HG02763 (cell line): ENCODE measurements at regions not wholly inside any gene's neighbourhood (a gene's known extent, or its start where the extent isn't known, plus 50 kb on each side); places are given as distances from the start of the nearest gene placed in this dataset.

Experiments
- ATAC-seq: cut with Tn5 transposase; IDR thresholded peaks from one replicate; pipeline ENCODE4 v1.9.1; 2021; ENCODE audit warnings: mild to moderate bottlenecking, moderate library complexity; ENCODE audit not compliant: unreplicated experiment

DNA sequence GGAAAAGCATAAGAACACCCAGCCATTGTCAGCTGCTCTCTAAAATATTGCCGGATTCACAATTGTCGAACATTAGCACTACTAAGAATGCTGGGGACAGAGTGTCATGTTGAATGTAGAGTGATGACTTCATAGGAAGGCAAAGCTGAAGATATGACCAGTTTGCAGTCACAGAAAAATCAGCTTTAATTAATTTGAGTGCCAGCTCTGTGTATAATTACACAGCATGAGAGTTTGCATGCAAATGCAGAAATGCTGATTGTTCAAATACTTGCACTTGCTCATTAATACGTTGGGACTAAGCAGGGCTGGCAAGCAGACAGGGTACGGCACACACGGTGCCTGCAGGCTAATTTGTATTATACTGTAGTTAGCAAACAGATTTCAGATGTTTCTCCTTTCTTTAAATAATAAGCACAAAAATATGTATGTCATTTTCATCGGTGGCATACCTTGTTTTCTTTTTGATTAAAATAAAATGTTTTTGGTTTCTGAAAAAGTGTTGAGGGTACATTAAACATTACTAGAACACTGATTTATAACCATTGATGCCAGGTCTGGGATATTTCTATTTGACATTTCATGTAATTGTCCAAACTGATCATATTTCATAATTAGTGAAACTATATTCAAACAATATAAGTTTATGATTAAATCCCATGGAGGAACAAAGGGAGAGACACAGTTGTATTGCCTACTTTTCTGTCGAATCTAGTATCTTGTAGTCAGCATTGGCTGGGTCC, 99.8 kb upstream of the ADGRL2 start:
- no peak for ATAC-seq

DNA sequence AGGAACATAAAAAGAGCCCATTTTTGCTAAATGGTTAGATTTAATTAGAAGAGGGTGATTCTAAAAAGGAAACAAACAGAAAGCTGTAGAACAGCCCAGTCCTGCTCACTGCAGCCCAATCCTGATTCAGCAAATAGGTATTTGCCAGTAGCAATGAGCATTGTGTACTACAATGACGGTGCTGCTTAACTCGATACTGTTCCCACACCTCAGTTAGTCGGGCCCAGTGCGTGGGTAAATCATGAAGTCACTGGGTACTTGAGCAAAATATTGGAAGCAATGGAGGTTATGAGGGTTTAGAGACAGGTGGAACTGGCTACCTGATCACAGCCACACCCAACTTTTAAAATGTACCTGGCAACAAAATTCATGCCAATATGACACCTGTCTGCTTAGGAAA, 101.5 kb upstream of the ADGRL2 start:
- no peak for ATAC-seq

DNA sequence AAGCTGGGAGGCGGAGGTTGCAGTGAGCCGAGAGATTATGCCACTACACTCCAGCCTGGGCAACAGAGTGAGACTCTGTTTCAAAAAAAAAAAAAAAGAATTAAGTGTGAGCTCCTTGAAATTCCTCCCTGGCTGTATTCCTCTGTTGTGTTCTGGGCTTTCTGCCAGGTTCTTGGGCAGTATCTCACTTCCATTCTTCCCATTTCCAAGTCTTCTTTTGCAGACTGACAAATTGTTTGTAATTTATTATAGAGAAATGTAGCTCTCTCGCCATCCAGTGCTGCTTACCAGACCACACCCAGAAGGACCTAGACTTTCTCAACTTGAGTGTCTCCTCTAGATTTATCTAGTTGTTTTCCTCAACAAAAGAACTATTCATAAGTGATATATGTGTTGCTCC, 105.0 kb upstream of the ADGRL2 start:
- ATAC-seq: no peak

DNA sequence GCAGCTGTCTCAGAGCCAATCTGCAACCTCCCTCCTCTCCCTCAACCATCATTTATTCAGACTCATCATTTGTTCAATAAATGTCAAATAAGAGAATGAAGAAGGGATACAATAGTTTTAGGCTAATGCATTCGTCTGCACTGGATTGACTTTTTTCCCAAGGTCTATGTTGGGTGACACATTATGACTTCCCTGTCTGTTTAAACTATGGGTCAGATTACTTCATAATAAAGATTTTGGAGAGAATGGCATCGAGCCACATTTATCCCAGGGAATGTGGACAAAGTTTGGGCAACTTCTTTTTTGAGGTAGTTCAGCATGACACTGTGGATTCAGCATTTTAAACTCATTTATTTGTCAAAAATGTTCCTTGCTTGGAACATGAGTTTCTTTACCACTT, 107.4 kb upstream of the ADGRL2 start:
- ATAC-seq: no peak

DNA sequence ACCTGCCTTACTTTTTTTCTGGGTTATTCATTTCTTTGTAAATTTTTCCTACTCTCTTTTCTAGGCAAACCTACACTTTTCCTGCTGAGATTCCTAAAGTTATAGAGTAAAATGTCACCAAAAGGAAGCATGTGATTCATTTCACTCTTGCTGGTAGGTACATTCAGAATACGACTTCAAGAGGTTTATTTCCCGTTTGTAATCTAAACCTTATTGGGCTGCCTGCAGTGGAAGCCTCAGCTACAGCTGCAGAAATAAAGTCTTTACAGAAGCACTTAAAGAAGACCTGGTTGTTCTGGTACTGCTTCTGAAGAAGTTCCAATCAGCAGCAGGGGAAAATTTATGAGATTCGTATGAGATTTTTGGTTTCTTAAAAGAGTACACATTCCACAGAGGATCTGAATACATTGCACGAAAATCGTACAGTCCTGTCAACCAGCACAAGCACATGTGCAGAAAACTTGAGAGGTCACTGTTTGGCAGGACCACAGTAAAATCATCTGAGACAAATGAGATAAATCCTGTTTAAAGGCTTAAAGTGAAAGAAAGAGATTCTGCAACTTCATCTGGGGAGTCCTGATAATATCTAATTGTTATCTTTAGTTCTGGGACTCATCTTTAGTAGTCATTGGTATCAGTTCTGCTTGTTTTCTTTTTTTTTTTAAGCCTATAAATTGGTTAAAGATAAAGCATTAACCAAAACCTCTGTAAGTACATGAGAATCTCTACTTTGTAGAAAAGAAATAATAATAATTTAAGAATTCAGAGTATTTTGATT, 109.9 kb upstream of the ADGRL2 start:
- no peak for ATAC-seq

DNA sequence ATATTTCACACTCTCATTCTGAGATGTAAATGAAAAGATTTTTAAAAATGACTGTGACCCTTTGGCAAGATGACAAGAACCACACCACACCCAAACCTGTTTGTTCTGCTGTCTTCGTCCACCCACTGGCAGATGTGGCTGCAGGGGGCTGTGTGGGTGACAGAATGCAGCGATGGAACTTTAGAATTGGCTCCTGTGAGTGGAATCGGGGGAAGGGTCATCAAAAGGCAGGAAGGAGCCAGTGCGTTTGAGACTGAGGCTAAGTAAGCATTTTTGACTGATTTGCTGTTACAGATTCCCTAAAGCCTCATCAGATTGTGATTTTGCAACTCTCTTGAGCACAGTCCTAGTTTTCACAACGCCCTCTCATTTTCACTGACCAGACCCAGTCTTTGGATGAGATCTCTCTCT, 111.2 kb upstream of the ADGRL2 start:
- ATAC-seq: no peak

DNA sequence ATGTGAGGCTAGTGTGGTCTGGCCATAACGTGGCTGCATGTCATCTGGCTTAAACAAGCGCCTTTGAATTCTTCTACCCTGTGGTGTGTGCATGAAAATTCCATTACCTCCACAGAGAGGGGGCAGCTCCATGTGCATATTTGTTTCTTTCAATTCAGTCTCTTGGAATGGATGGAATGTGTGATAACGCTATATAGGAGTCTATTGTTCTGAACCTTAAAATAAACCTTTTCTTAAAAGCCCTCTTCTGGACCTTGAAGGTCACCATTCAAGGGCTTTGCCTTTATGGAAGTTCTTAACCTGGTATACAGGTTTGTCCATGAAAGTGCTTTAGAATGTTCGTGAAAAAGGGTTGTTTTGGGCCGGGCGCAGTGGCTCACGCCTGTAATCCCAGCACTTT, 118.2 kb upstream of the ADGRL2 start:
- no peak for ATAC-seq

DNA sequence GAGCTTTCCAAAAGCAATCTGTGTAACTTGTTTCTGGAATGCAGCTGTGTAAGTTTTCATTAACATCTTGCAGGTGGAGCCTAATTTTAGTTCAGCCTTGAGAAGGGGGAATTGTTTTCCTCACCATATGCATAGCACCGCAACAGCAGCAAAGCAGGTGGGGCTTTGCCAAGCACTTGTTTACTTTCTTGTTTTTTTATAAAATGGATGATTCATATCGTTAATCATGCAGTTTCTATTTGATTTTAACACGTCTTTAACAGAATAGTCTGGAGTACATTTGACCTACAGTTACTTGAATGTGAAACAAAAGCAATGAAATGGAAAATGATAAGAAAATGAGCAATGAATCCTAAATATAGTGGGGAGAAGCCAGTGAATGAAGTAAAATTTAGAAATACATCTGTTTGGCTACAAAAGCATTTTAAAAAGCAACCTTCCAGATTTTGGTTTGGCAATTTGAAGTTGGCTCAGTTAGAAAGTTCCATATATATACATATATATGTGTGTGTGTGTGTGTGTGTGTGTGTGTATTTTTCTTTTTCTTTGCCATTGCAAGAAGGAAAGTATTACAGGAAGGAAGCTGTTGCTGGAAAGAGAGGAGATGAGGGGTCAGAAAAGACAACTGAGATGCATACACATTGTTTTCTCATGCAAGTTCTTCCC, 119.0 kb upstream of the ADGRL2 start:
- ATAC-seq: no peak

DNA sequence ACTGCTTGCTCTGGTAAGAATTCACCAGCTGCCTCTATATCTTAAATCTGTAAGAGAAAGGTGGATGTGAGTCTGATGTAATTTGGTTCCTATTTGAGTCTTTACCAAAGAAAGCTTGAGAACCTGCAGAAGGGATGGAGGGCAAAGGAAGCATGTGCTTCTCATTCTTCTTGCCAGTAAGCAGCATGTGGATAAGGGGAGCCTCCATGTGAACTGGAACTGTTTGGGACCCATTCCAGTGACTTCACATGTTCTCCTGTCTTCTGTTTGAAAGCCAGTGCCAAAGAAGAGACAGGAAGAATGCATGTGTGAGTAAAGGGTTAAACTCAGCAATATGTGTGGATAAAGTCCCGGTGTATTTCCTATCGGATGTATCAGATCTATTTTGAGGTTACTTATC, 119.6 kb upstream of the ADGRL2 start:
- ATAC-seq: no peak

DNA sequence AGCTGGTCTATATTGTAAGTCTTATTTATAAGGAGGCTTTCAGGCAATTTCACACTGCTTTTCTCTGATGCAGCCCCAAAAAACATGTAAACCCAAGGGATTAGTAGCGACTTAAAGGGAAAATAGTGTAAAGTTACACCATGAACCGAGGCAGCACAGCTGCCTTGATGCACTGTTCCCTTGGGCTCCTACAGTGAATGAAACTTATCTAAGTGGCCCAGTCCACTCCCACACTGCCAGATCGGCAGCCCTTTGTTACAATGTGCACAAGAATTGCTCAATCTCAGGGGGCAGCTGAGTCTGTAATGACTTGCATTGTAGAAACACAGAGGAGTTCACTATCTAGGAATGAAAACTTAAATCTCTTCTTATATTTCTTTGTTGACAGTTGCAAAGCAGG, 120.8 kb upstream of the ADGRL2 start:
- no peak for ATAC-seq

DNA sequence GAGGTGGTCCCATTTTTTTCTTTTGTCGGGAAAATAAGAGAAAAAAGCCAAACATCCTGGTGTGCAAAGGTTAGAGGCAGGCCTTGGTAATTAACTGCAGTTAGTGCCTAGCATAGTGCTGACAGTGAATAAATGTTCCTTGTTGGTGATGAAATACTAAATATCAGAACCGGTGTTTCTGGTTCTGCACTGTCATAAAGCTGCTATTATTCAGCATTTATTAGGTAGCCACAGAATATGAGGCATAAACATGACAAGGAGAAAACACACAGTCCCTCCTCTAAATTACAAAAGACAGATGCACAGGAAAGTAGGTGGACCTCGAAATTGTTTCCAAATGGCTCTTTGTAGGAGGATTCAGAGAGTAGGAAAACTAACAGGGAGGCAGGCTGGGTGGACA, 122.0 kb upstream of the ADGRL2 start:
- ATAC-seq: no peak

DNA sequence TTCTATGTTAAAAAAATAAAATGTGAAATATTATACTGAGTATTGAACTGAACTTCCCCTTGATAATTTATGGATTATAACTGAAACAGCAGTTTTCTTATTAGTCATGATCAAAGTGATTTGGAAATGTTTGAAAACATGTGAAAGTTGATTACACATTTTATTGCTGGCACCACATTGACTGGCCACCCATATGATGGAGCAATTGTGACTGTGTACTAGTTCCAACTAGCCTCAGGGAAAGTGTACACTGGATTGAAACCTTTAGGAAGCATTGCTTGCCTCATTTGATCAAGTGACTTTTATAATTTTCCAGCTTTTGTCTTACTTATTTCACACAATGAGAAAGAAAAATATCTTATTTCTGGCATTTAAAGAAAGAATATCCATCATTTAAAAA, 128.0 kb upstream of the ADGRL2 start:
- no peak for ATAC-seq

DNA sequence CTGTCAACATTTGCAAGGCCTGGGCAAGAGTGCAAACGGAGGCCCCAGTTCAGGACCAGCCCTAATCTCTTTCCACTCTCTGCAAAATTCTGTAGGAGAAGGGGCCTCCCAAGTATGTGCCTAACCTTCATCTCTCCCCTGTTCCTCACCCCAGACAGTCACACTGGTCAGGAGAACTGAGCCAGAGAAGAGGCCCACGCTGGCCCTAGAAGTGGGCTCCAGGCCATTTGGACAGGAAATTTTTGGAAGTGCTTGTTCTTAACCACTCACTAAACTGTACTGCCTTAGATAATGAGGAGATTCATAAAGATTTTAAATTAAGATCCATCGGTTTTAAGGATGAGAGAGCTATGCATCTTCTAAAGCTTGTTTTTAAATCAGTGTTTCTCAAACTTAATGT, 129.7 kb upstream of the ADGRL2 start:
- no peak for ATAC-seq

DNA sequence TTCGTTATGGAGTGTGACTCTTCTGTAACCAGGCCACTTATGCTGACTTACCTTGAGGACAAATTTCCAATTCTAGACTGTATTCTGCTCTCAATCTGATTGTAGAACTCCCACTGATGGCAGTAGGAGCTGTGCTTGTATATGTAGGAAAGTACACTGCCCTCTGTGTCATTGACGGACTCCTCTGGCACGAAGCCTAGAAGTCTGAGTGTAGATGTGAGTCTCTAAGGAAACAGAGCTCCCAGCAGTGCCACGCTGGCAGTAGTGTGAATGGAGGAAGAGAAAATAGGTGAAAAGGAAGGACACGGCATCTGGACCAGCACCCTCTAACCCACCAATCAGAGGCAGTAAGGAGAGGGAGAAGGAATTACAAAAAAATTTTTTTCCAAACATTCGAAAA, 130.4 kb upstream of the ADGRL2 start:
- no peak for ATAC-seq

DNA sequence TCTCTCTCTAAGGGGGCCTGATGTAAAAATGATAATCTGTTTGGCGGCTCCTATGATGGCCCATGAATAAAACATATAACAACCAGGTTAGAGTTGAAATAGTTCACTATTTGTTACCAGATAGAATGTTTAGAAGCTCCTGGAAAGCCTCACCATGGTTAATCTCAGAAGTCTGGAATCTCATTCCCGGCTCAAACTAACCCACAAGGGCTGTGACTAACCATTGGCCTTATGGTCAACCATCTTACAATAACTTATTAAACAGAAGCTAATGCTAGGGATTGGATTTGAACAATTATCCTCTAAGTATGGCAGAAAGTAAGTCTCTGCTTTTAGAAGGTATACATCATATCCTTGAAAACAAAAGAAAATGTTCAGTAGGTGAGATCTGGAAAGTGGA, 134.1 kb upstream of the ADGRL2 start:
- no peak for ATAC-seq

DNA sequence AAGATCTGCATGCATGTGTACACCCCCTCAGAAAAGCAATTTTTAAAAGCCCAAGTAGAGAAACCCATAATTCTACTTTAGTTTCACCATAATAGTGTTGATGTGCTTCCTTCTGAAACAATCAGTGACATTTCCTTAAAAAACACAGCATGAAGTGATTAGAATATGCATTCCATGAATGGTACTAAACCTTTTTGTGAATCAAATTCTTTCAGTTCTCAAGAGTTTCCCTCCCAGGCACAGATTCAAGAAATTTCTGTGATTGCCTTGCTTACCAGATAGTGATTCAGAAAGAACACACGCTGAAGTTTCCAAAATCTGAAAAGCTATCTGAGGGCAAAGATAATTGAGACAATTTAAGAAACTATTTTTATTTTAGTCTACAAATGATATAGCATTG, 136.4 kb upstream of the ADGRL2 start:
- ATAC-seq: no peak

DNA sequence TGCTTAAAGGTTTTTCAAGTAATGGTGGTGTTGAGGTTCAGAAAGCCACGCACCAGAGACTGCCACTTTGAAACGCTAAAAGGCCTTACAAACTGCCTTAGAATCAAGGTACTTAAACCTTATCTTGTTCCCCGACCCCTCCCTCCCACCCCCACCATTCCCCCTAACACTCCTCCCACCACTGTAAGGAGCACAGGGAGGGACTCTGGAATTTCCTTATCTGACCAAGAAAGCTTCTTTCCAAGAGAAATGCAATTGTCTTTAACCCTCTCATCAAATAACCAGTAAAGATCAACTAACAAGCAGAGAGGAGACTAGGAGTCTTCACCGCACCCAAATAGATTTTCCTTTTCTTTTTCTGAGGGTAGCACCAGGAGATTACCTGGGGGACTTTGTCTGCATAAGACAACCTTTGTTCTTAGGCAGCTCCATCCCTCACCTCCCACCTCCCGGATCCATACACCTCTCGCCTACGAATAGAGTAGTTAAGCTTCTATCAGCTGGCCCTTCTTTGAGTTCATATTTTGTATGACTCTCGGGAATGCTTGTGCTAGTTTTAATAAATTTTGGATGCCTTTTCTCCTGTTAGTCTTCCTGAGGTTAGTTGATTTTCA, 137.7 kb upstream of the ADGRL2 start:
- no peak for ATAC-seq

DNA sequence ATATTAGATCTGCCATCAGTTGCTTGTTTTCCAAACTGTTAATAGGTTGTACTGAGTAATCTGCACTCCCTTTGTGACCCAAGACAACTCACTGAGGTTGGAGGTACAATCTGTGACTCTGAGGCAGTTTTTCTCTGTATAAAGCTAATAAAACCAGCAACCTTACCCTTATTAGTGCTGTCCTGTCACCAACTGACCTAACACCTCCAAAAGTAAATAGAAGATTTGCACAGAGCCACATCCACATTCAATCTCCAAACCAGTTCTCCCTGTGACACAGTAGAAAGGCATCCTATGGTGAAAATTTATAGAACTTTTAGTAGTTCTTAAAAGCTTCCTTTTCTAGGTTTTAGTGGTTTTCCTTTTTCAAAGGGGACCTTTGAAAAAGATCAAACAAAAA, 140.4 kb upstream of the ADGRL2 start:
- no peak for ATAC-seq

DNA sequence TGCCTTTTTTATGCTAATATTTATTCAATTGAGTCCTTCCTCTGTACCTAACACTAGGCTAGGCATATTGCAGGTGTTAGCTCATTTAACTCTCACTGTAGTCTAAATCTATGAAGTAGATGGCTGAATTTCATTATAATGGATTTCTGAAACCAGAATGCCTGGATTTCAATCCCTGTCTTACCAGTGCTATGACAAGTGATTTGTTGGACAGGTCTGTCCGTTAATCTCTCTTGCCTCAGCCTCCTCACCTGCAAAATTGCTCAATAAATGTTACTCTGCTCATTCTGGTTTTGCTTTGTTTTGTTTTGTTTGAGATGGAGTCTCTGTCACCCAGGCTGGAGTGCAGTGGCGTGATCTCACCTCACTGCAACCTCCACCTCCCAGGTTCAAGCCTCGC, 146.1 kb upstream of the ADGRL2 start:
- ATAC-seq: no peak

DNA sequence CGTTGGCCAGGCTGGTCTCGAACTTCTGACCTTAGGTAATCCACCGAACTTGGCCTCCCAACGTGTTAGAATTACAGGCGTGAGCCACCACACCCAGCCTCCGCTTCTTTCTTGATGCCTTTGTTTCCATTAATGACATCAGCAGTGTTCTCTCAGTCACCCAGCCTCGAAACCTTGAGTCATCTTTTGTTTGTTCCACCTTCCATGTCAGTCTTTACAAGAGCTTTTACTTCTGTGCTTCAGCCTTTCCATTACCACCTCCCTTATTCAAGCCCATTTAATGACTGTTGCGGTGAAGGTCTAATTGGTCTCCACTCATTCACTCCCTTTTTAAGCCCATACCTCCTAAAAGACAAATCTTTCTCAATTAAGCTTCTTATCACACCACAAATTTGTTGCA, 146.6 kb upstream of the ADGRL2 start:
- no peak for ATAC-seq

DNA sequence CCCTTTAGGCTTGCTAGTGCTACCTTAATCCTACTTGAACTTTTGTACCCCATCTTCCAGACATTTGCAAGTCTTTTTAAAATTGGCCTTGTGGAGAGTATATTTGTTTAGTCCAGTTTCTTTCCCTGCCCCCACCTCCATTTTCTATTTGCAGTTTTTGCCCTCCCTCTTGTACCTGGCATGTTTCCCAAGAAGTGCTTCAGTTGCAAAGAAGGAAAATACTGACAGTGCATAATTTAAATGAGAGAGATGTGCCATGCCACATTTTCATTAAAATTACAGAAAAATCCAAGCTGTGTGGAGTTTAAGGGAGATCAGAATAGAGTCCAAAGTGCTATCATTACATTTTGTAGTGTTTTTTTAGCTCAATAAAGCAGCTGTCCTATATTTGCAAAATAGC, 150.0 kb upstream of the ADGRL2 start:
- no peak for ATAC-seq

DNA sequence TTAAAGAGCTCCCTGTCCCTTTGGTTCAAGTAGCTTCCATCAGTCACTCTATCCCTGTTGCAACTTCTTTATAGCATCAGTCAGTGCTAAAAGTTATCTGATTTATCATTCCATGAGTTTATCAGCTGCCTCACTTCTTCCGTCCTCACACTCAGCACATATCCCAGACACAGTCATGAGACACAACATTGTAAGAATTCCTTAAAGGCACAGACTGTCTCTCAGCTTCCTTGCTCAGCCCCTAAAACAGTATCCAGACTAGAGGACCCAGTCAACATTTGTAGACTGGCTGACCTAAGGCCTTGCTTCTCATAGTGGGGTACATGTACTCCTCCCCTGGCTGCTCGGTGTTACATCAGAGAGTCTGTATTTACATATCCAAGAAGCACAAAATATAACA, 164.9 kb upstream of the ADGRL2 start:
- no peak for ATAC-seq
